Endothelial cell of umbilical vein (primary cell): ENCODE measurements at regions not wholly inside any gene's neighbourhood (a gene's known extent, or its start where the extent isn't known, plus 50 kb on each side); places are given as distances from the start of the nearest gene placed in this dataset.

Experiments
- CTCF ChIP-seq, 2 donors: IDR thresholded peaks; 1 replicate in 1 of 2; 2 replicates in 1 of 2; pipeline ENCODE4 v1.5.1; 2011; ENCODE audit warnings: low read length in 2 of 2, mild to moderate bottlenecking in 2 of 2, moderate library complexity in 2 of 2, control low read depth in 1 of 2, inconsistent platforms in 1 of 2, low read depth in 1 of 2; ENCODE audit not compliant: insufficient read depth in 1 of 2; ENCODE audit errors: extremely low read depth in 1 of 2
- EZH2 ChIP-seq: IDR thresholded peaks from 2 replicates; pipeline ENCODE4 v1.6.1; 2012; ENCODE audit warnings: borderline replicate concordance, low read depth, mild to moderate bottlenecking, moderate library complexity, low read length, inconsistent platforms; ENCODE audit not compliant: severe bottlenecking
- MAX ChIP-seq: IDR thresholded peaks from 2 replicates; pipeline ENCODE4 v1.6.1; 2011; ENCODE audit not compliant: insufficient read depth, insufficient read length

- TF ChIP-seq MAX = no peak
- no peak for TF ChIP-seq CTCF (IDR thresholded peaks at IDR 0.05; ENCODE audit: extremely low read depth in 1 of 2, insufficient read depth in 1 of 2, low read depth in 1 of 2, low read length in 2 of 2)
- no peak for TF ChIP-seq EZH2
Observed at GRCh38 chr7:153217032-153217431, 457.5 kb downstream of the ACTR3B start.
